ENCODE measurements at regions not wholly inside any gene's neighbourhood (a gene's known extent, or its start where the extent isn't known, plus 50 kb on each side); places are given as distances from the start of the nearest gene placed in this dataset.

DNA sequence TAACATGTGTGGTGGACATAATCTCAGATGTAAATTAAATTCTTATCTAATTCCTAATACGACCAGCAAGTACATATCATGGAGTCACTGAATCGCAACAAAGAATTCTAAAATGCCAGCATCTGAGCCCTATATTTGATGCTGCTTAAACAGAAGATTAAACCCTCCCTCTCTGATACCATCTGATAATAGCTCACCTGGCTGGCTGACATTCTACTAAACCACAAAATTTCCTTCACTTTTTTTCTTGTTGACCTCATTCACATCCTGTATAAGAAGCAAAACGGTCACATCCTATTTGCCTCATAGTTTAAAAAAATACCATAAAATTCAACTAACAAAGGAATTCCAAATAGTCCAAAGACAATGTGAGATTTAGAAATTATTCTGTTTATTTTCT lies 371.6 kb upstream of the SLC8A1 start:
- TF ChIP-seq, protein P1, sequence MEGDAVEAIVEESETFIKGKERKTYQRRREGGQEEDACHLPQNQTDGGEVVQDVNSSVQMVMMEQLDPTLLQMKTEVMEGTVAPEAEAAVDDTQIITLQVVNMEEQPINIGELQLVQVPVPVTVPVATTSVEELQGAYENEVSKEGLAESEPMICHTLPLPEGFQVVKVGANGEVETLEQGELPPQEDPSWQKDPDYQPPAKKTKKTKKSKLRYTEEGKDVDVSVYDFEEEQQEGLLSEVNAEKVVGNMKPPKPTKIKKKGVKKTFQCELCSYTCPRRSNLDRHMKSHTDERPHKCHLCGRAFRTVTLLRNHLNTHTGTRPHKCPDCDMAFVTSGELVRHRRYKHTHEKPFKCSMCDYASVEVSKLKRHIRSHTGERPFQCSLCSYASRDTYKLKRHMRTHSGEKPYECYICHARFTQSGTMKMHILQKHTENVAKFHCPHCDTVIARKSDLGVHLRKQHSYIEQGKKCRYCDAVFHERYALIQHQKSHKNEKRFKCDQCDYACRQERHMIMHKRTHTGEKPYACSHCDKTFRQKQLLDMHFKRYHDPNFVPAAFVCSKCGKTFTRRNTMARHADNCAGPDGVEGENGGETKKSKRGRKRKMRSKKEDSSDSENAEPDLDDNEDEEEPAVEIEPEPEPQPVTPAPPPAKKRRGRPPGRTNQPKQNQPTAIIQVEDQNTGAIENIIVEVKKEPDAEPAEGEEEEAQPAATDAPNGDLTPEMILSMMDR (conservative IDR thresholded peaks at IDR 0.05 in 1 of 2, IDR thresholded peaks at IDR 0.05 in 1 of 2; ENCODE audit: low read depth in 1 of 2, low read length in 2 of 2), result no peak
- no peak for TF ChIP-seq EZH2 (IDR thresholded peaks at IDR 0.05; ENCODE audit: low read length, missing control alignments)

Measured in fibroblast of lung (primary cell).